ENCODE measurements at regions not wholly inside any gene's neighbourhood (a gene's known extent, or its start where the extent isn't known, plus 50 kb on each side); places are given as distances from the start of the nearest gene placed in this dataset.
A peak's percentile ranks its signal among the peaks of the same experiment; 100 is the strongest.
"Not testable (repeated sequence)": the region's sequence is repeated elsewhere in the genome, so short reads cannot be mapped to it uniquely, and the experiment has no call there.

DNA sequence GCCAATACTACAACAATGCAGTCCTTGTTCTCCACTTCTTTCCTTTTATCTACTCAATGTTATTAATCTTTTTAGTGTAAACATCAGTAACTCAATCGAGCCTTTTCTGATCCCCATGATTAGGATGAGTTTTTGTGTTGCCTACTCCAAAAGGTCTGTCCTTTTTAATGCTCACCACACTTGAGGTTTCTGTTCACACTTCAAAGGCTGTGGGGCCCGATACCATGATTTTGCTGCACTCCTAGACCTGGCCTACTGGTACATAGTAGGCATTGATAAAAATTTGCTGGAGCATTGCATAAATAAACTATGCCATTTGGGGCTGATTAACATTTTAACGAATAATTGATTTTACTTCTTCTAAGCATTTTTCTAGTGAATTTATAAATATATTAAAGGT lies 125.4 kb upstream of the KLF12 start:
- Mint-ChIP-seq H3K4me3 (no peak overlapping the region), H3K27me3 (peaks cover 16 to 33% (median 30%) of the 10 kb centered on the region in 3 donors), H3K4me1 (no peaks in the 10 kb centered on the region), H3K36me3 (peaks cover 0 to 8% of the 10 kb centered on the region in 2 donors), H3K27ac (no peak overlapping the region), H3K9me3 (peaks cover 4 to 14% (median 10%) of the 10 kb centered on the region in 7 donors)
- no peak for DNase-seq
- ATAC-seq (ENCODE audit: low read depth in 2 of 2) = no peak

DNA sequence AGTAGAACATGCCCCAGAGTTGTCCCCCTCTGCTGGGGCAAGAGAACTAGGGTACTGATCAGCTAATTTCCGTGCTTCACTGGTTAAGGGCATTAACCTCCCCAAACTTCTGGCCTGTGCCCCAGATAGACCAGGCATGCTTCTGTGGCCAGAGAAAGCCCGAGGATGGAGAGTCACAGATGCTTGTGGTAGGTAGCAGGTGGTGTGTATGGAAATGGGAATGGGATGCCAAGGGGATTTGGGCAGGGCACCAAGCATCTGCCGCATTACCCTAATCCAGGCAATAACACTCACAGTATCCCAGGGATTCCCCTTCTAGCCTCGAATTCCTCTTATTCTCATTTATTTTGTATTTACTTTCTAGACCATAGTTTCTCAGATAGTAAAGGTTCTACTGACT lies 124.8 kb upstream of the KLF12 start:
- peaks cover 2 to 8% (median 6%) of the 10 kb centered on the region in 7 donors for H3K9me3 Mint-ChIP-seq
- H3K27me3 Mint-ChIP-seq = peaks cover 16 to 33% (median 30%) of the 10 kb centered on the region in 3 donors
- no peak overlapping the region for H3K4me3 Mint-ChIP-seq
- H3K36me3 Mint-ChIP-seq = peaks cover 0 to 4% of the 10 kb centered on the region in 2 donors
- DNase-seq (no peak), ATAC-seq (ENCODE audit: low read depth in 2 of 2) (no peak)
- no peaks in the 10 kb centered on the region for H3K4me1 Mint-ChIP-seq
- H3K27ac Mint-ChIP-seq = peak overlapping the region in 1 of 6 donors; percentile 29

DNA sequence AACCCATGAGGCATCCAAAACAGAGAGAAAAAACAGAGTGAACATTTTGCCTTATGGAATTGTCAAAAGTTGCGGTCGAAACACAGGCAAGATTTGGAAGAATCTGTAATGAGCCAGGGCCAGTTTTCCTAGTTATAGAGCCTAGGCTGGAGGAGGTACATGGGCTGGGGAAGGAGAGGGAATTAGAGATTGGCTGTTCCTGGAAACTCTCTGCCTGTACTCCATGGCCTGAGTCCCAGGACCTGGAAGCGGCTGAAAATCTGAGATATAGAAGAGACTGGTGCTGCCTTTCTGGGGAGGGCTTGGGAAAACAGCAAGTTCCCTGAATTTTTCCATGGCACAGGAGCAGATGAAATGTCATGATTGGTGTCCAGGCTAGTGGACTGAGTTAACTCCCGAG lies 122.8 kb upstream of the KLF12 start:
- ATAC-seq (ENCODE audit: low read depth in 2 of 2) = no peak
- H3K4me1 Mint-ChIP-seq = no peaks in the 10 kb centered on the region
- DNase-seq = no peak
- H3K27me3 Mint-ChIP-seq = peaks cover 13 to 38% (median 34%) of the 10 kb centered on the region in 3 donors
- H3K4me3 Mint-ChIP-seq = no peak overlapping the region
- H3K9me3 Mint-ChIP-seq = peaks cover 0 to 2% (median 0%) of the 10 kb centered on the region in 7 donors
- H3K27ac Mint-ChIP-seq = peak overlapping the region in 1 of 6 donors; percentile 64
- H3K36me3 Mint-ChIP-seq = no peaks in the 10 kb centered on the region

DNA sequence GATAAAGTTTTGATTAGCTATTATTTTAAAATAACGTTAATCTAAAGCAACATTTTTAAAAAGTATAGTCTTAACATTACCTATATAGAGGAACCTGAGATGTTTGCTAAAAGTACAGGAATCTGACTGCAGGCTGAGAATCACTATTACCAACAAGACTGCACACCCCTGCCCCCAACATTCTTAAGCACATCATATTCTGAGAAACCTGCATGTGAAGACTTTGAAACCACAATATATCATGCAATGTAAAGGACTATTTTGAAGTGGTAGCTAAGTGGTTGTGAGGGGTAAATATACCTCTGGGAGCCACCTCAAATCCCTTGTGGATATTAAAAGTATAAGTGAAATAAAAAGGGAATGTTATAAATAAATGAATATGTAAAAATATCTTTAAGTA lies 119.0 kb upstream of the KLF12 start:
- DNase-seq (no peak), ATAC-seq (ENCODE audit: low read depth in 2 of 2) (no peak)
- Mint-ChIP-seq H3K4me3 (no peak overlapping the region), H3K9me3 (peaks cover 0 to 3% (median 0%) of the 10 kb centered on the region in 7 donors), H3K36me3 (peaks cover 0 to 1% of the 10 kb centered on the region in 2 donors), H3K27ac (no peak overlapping the region), H3K27me3 (peaks cover 17 to 45% (median 40%) of the 10 kb centered on the region in 3 donors), H3K4me1 (no peaks in the 10 kb centered on the region)

DNA sequence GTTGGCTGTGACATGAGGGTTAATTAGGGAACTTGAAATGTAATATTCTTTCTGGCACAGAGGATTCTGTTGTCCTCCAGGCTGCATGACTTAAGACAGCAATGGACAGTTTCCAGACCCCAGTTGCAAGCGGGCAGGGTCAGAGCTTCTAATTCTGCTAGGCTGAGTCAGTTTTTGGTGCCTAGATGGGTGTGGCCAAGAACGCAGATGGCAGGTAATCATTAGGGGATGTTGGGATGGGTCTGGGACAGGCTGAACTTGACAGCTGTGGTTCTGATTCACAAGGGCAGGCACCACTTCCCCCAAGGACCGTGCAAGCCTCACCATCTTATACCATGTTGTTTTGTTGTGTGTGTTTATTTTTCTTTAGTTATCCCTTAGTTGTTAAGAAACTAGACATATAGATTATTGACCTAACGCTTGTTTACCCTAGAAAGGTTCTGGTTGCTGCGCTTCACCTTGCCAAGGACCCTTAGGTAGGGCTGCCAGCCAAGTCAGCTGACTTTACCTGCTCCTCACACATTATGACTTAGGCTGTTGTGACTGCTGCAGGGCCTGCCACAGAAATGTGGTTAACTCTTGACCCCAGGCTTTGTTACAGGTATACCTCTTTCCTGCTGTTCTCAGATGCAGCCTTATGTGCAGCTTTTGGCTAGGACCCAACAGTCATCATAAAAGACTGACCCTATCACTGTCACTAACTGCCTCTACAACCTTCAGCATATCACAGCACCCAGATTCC lies 117.7 kb upstream of the KLF12 start:
- Mint-ChIP-seq H3K9me3 (peaks cover 0 to 3% (median 0%) of the 10 kb centered on the region in 7 donors), H3K4me1 (no peaks in the 10 kb centered on the region), H3K27ac (no peak overlapping the region), H3K4me3 (no peak overlapping the region), H3K27me3 (peaks cover 24 to 40% (median 39%) of the 10 kb centered on the region in 3 donors), H3K36me3 (peaks cover 0 to 3% of the 10 kb centered on the region in 2 donors)
- ATAC-seq (ENCODE audit: low read depth in 2 of 2) = no peak
- no peak for DNase-seq

DNA sequence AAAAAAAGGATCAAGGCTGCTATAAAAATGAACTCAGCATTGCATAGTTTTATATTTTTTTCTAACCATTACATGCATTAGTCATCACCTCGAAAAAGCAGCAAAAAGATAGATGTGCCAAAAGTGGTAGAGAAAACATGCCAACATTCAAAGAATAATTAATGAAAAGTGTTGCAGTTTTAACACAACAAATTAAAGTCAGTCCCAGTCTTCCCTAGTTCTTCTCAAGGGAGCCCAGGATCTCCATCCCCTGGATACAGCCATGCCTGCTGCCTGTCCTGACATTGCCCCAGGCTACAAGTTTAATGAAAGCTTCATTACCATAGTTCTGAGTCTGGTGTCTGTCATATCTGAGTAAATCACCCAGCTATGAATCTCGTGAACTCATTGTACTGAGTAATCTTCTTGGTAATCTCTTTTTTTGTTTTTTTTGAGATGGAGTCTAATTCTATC lies 116.6 kb upstream of the KLF12 start:
- Mint-ChIP-seq H3K27me3 (peaks cover 20 to 33% (median 30%) of the 10 kb centered on the region in 3 donors), H3K27ac (no peak overlapping the region), H3K9me3 (peaks cover 0 to 3% (median 0%) of the 10 kb centered on the region in 7 donors), H3K36me3 (peaks cover 0 to 3% of the 10 kb centered on the region in 2 donors), H3K4me1 (no peaks in the 10 kb centered on the region), H3K4me3 (no peak overlapping the region)
- DNase-seq = no peak
- ATAC-seq (ENCODE audit: low read depth in 2 of 2) = no peak

DNA sequence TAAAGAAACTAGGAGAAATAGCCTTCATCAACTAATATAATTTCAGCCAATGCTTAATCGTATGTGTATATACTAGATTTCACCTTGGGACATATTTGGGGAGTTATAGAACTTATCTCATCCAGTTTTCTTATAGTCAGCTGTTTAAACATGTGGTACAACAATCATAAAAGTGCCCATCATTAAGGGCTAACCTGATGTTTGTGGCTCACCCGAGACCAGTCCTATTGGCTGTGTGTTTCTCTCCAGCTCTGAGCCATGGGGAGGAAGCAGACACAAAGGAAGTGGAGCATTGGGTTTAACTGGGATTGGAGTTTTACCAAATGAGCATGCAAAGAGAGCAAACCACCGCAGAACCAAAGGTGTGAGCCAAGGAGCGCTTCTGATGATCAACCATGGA lies 114.3 kb upstream of the KLF12 start:
- H3K4me3 Mint-ChIP-seq = no peak overlapping the region
- H3K4me1 Mint-ChIP-seq = no peaks in the 10 kb centered on the region
- H3K27me3 Mint-ChIP-seq = peaks cover 20 to 39% (median 34%) of the 10 kb centered on the region in 3 donors
- H3K36me3 Mint-ChIP-seq = peaks cover 0 to 3% of the 10 kb centered on the region in 2 donors
- DNase-seq (no peak), ATAC-seq (ENCODE audit: low read depth in 2 of 2) (no peak)
- peaks cover 0 to 4% (median 0%) of the 10 kb centered on the region in 7 donors for H3K9me3 Mint-ChIP-seq
- H3K27ac Mint-ChIP-seq = peak overlapping the region in 1 of 6 donors; percentile 11

DNA sequence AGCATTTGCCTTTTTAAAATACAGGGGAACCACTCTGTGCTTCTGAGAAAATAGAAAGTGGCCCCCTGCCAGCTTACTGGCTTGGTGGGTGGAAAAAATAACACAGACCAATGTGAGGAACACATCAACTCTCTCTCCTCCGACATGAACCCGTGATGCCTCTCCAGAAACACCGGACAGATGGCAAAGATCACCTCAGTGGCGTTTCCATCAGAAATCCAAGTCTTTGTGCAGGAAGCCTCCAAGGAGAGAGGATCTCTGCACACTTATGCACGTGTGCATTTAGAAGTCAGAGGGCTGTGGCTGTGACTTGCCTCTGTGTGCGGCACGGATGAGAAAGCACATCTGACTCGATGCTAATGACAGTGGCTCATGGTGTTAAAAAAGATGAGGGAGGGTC lies 112.3 kb upstream of the KLF12 start:
- ATAC-seq (ENCODE audit: low read depth in 2 of 2) (no peak), DNase-seq (no peak)
- H3K9me3 Mint-ChIP-seq = peaks cover 0 to 10% (median 4%) of the 10 kb centered on the region in 7 donors
- no peak overlapping the region for H3K4me3 Mint-ChIP-seq
- H3K27ac Mint-ChIP-seq = no peak overlapping the region
- H3K27me3 Mint-ChIP-seq = peaks cover 20 to 44% (median 39%) of the 10 kb centered on the region in 3 donors
- no peaks in the 10 kb centered on the region for H3K4me1 Mint-ChIP-seq
- H3K36me3 Mint-ChIP-seq = peaks cover 0 to 3% of the 10 kb centered on the region in 2 donors

DNA sequence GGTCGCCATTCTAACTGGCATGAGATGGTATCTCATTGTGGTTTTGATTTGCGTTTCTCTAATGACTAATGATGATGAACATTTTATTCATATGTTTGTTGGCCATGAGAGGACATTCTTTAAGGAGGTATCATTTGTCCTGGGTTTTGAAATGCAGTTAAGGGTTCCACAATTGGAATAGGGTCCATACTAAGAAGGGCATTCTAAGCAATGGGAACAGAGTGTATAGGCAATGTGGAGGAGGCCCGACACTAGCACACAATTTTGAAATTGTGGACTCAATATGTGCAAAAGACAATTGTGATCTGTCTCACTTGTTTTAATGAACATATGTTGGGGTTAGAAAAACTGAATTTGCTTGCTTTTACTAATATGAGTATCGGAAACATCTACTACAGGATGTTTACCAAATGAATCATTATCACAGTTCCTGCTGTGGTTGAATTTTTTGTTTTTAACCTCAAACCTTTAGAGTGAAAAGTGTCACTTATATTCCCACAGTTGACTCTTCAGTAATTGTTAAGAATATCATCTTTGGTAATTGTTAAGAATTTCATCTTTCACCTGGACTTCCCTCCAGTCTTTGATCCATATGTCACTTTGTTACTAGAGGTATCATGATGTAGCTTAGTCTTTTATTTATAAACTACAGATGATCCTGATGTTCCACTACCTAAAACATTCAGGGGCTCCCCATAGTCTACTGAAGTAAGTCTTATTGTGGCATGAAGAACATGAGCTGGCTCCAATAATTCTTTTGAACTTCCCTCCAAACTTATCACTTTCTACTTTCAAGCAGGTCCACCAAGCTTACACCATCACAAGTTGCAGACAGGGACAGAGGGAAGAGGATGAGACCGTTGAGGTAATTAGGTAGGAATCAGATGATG lies 109.7 kb upstream of the KLF12 start:
- Mint-ChIP-seq H3K4me3 (no peak overlapping the region), H3K27ac (no peak overlapping the region), H3K9me3 (peaks cover 0 to 12% (median 6%) of the 10 kb centered on the region in 7 donors), H3K27me3 (peaks cover 14 to 30% (median 29%) of the 10 kb centered on the region in 3 donors), H3K36me3 (peaks cover 0 to 3% of the 10 kb centered on the region in 2 donors), H3K4me1 (no peaks in the 10 kb centered on the region)
- DNase-seq = no peak
- ATAC-seq (ENCODE audit: low read depth in 2 of 2) = no peak

DNA sequence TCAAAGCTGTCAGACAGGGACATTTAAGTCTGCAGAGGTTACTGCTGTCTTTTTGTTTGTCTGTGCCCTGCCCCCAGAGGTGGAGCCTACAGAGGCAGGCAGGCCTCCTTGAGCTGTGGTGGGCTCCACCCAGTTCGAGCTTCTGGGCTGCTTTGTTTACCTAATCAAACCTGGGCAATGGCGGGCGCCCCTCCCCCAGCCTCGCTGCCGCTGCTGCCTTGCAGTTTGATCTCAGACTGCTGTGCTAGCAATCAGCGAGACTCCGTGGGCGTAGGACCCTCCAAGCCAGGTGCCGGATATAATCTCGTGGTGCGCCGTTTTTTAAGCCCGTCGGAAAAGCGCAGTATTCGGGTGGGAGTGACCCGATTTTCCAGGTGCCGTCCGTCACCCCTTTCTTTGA lies 107.1 kb upstream of the KLF12 start:
- H3K4me3 Mint-ChIP-seq; H3K36me3 Mint-ChIP-seq; H3K4me1 Mint-ChIP-seq; ATAC-seq (ENCODE audit: low read depth in 2 of 2); H3K27ac Mint-ChIP-seq; DNase-seq: not testable (repeated sequence)
- H3K27me3 Mint-ChIP-seq = peaks cover 0 to 19% (median 17%) of the 10 kb centered on the region in 3 donors
- H3K9me3 Mint-ChIP-seq = peaks cover 0 to 12% (median 6%) of the 10 kb centered on the region in 7 donors

DNA sequence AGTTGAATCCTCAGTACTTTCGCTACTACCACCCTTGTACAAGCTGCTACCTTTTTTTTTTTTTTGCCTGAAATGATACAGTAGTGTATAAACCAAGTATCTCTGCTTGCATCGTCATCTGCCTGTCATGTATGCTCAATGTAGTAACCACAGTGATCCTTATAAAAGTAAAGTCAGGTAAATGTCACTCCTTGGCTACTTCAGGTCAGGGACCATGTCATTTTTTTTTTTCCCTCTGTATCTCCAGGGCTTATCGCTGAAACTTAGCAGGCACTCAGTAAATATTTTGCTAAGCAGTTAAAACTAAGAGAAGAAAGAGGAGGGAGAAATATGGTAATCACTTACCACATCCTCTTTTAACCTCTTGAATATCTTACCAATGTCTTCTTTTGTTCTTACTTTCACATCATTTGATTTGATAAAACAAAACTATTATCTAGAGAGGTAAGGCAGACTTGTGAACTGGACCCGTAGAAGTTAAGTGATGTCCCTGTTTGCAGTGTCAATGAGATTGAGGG lies 96.8 kb upstream of the KLF12 start:
- H3K4me3 Mint-ChIP-seq = no peak overlapping the region
- DNase-seq (no peak), ATAC-seq (ENCODE audit: low read depth in 2 of 2) (no peak)
- no peaks in the 10 kb centered on the region for H3K4me1 Mint-ChIP-seq
- H3K9me3 Mint-ChIP-seq = peaks cover 4 to 22% (median 10%) of the 10 kb centered on the region in 7 donors
- no peak overlapping the region for H3K27ac Mint-ChIP-seq
- peaks cover 6 to 14% of the 10 kb centered on the region in 2 donors for H3K36me3 Mint-ChIP-seq
- H3K27me3 Mint-ChIP-seq = peaks cover 0 to 8% (median 0%) of the 10 kb centered on the region in 3 donors

DNA sequence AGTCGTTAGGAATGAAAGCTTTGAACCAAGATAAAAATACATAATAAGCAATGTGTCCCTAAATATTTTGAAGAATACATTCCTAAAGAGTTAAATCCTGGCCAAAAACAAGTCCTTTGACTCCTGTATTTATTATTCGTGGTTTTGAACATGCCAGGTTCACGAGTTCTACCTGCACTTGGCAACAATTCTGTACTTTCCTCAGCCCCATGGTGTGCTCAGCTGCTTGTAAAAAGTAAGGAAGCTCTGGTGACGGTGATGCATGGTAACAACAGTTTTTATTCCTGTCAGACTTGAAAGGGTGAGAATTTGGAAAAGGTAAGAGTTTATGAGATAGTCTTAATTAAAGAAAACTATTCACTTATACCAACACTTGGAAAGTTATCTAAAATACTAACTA lies 95.0 kb upstream of the KLF12 start:
- no peak for ATAC-seq (ENCODE audit: low read depth in 2 of 2)
- no peak for DNase-seq
- H3K27ac Mint-ChIP-seq = no peak overlapping the region
- H3K27me3 Mint-ChIP-seq = peaks cover 0 to 8% (median 0%) of the 10 kb centered on the region in 3 donors
- peaks cover 4 to 22% (median 10%) of the 10 kb centered on the region in 7 donors for H3K9me3 Mint-ChIP-seq
- no peaks in the 10 kb centered on the region for H3K4me1 Mint-ChIP-seq
- H3K4me3 Mint-ChIP-seq = no peak overlapping the region
- peaks cover 6 to 14% of the 10 kb centered on the region in 2 donors for H3K36me3 Mint-ChIP-seq

DNA sequence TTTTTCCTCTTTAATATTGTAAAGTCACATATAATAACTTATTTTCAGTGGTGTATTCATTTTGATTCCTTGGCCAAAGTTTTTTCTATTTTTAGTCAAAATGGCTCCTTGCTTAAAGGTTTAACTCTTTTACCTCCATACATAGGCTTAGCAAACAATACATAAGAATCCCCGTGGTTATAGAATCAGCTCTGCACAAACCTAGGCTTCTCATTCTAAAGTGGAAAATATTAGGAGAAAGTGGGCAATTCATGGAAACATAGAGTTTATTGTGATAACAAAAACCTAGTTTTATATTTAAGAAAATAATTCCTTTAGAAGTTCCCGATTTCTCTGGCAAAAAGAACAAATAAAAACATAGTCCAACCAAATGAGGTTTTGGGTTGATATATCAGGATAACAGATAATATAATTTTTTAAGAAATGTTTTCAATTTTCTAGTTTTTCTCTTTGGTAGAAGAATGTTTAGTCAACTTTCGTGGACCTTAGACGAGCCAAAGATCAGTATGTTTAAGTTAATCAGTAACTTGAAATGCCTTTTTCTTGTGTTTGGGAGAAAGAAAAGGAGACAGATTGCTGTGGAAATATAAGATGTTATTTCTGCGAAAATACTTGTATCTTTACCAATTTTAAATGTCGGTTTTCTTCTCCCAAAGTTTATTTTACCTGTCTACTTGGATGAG lies 93.4 kb upstream of the KLF12 start:
- peaks cover 5 to 22% (median 10%) of the 10 kb centered on the region in 7 donors for H3K9me3 Mint-ChIP-seq
- peaks cover 6 to 14% of the 10 kb centered on the region in 2 donors for H3K36me3 Mint-ChIP-seq
- ATAC-seq (ENCODE audit: low read depth in 2 of 2) (no peak), DNase-seq (no peak)
- no peak overlapping the region for H3K4me3 Mint-ChIP-seq
- no peak overlapping the region for H3K27ac Mint-ChIP-seq
- H3K27me3 Mint-ChIP-seq = peaks cover 6 to 12% (median 7%) of the 10 kb centered on the region in 3 donors
- H3K4me1 Mint-ChIP-seq = no peaks in the 10 kb centered on the region
